ENCODE measurements at regions not wholly inside any gene's neighbourhood (a gene's known extent, or its start where the extent isn't known, plus 50 kb on each side); places are given as distances from the start of the nearest gene placed in this dataset.
"Not testable (repeated sequence)": the region's sequence is repeated elsewhere in the genome, so short reads cannot be mapped to it uniquely, and the experiment has no call there.

GRCh38 chr15:81897057-81897677 lies 148.7 kb downstream of the MEX3B start:
- DNase-seq, result peak; percentile 87

GRCh38 chr15:81896356-81896755 lies 149.5 kb downstream of the MEX3B start:
- no peak for DNase-seq

GRCh38 chr15:81895723-81896122 lies 150.1 kb downstream of the MEX3B start:
- no peak for DNase-seq

- DNase-seq, result no peak
Observed at GRCh38 chr15:81894061-81894460, 151.8 kb downstream of the MEX3B start.

- DNase-seq, result no peak
Observed at GRCh38 chr15:81893182-81893835, 152.5 kb downstream of the MEX3B start.

GRCh38 chr15:81890496-81890895 lies 155.3 kb downstream of the MEX3B start:
- DNase-seq, result no peak

- DNase-seq, result no peak
Observed at GRCh38 chr15:81889485-81889881, 156.3 kb downstream of the MEX3B start.

- DNase-seq, result peak; percentile 91
Observed at GRCh38 chr15:81888748-81889484, 156.9 kb downstream of the MEX3B start.

- DNase-seq, result peak; percentile 80
Observed at GRCh38 chr15:81887912-81888311, 157.9 kb downstream of the MEX3B start.

GRCh38 chr15:81887188-81887587 lies 158.6 kb downstream of the MEX3B start:
- not testable (repeated sequence) for DNase-seq

- DNase-seq, result no peak
Observed at GRCh38 chr15:81886591-81886990, 159.2 kb downstream of the MEX3B start.

GRCh38 chr15:81886080-81886479 lies 159.7 kb downstream of the MEX3B start:
- no peak for DNase-seq

- no peak for DNase-seq
Observed at GRCh38 chr15:81885135-81885534, 160.7 kb downstream of the MEX3B start.

GRCh38 chr15:81882504-81882903 lies 163.3 kb downstream of the MEX3B start:
- DNase-seq, result no peak

GRCh38 chr15:81880833-81881232 lies 165.0 kb downstream of the MEX3B start:
- DNase-seq, result no peak

- DNase-seq, result no peak
Observed at GRCh38 chr15:81880314-81880713, 165.5 kb downstream of the MEX3B start.

- not testable (repeated sequence) for DNase-seq
Observed at GRCh38 chr15:81875717-81876116, 170.1 kb downstream of the MEX3B start.

GRCh38 chr15:81870746-81871106 lies 175.1 kb downstream of the MEX3B start:
- DNase-seq, result not testable (repeated sequence)

GRCh38 chr15:81870062-81870745 lies 175.6 kb downstream of the MEX3B start:
- not testable (repeated sequence) for DNase-seq

- no peak for DNase-seq
Observed at GRCh38 chr15:81869161-81869954, 176.5 kb downstream of the MEX3B start.

GRCh38 chr15:81865850-81866537 lies 179.8 kb downstream of the MEX3B start:
- DNase-seq, result no peak

- DNase-seq, result peak; percentile 38
Observed at GRCh38 chr15:81863162-81863561, 182.7 kb downstream of the MEX3B start.

All from EL (cell line).